HS-27A (cell line): ENCODE measurements at regions not wholly inside any gene's neighbourhood (a gene's known extent, or its start where the extent isn't known, plus 50 kb on each side); places are given as distances from the start of the nearest gene placed in this dataset.
A peak's percentile ranks its signal among the peaks of the same experiment; 100 is the strongest.

Experiments used
- DNase-seq: peaks from one replicate; pipeline ENCODE4 v3.0.0-alpha.2; 2012; ENCODE audit warnings: low read depth, missing footprints

- no peak for DNase-seq
These were observed 60.1 kb upstream of the MLN start for GRCh38 chr6:33863723-33864440.

- DNase-seq = no peak
These were observed 59.3 kb upstream of the MLN start for GRCh38 chr6:33863084-33863483.

GRCh38 chr6:33862536-33862935 is 58.7 kb upstream of the MLN start:
- no peak for DNase-seq

- DNase-seq = no peak
These were observed 57.9 kb upstream of the MLN start for GRCh38 chr6:33861722-33862121.

GRCh38 chr6:33860706-33861474 is 57.1 kb upstream of the MLN start:
- no peak for DNase-seq

- no peak for DNase-seq
These were observed 56.2 kb upstream of the MLN start for GRCh38 chr6:33860006-33860405.

- no peak for DNase-seq
These were observed 55.2 kb upstream of the MLN start for GRCh38 chr6:33858804-33859505.

- DNase-seq = peak; percentile 9
These were observed 54.2 kb upstream of the MLN start for GRCh38 chr6:33857932-33858475.

GRCh38 chr6:33857093-33857931 is 53.5 kb upstream of the MLN start:
- DNase-seq = no peak

GRCh38 chr6:33856655-33857054 is 52.9 kb upstream of the MLN start:
- no peak for DNase-seq

GRCh38 chr6:33856031-33856590 is 52.3 kb upstream of the MLN start:
- DNase-seq = no peak

- DNase-seq = no peak
These were observed 50.8 kb upstream of the MLN start for GRCh38 chr6:33854572-33855030.

GRCh38 chr6:33853736-33854135 is 49.9 kb upstream of the MLN start:
- DNase-seq = no peak
